ENCODE measurements at regions not wholly inside any gene's neighbourhood (a gene's known extent, or its start where the extent isn't known, plus 50 kb on each side); places are given as distances from the start of the nearest gene placed in this dataset.
"Not testable (repeated sequence)": the region's sequence is repeated elsewhere in the genome, so short reads cannot be mapped to it uniquely, and the experiment has no call there.

DNA sequence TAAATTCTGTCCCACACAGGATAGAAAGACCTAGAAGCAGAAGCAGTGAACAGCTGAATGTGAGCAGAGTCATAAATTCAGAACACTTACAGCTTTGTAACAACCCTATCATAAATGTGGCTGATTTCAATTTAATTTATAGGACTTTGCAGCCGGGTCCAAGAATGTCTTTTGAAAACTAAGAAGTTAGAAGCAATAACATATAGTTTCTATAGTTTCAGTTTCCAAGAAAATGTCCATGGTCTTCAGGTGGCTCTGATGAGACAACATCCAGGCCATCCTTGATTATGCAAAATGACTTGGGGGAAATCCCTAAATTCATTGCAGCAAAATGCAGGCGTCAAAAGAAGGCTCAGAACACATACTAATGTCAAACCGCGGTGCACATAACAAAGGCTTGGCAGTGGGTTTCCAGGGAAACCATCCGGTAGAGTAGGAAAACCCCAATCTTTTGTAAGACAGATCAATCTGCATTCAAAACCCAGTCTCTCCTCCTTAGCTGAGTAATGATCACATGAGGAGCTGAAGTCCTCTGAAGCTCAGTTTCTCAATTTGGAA, 442.2 kb upstream of the ID2 start:
- Histone ChIP-seq H3K4me1 (ENCODE audit: control insufficient read depth, insufficient read depth, low read length) (no peaks in the 10 kb centered on the region), H3K9me3 (ENCODE audit: control insufficient read depth, insufficient read depth, low read length) (no peaks in the 10 kb centered on the region), H3K4me3 (ENCODE audit: low read length) (no peak overlapping the region), H3K27me3 (ENCODE audit: control insufficient read depth, insufficient read depth, low read length) (no peaks in the 10 kb centered on the region), H3K36me3 (ENCODE audit: control insufficient read depth, insufficient read depth, low read length) (no peaks in the 10 kb centered on the region), H3K27ac (ENCODE audit: low read length) (no peak overlapping the region)
- no CpG with 5 or more reads among the region's 5 CpGs for WGBS (ENCODE audit: insufficient coverage, insufficient read length)
- DNase-seq (ENCODE audit: low read depth, low spot score) = peak; percentile 35

GRCh38 chr2:8241317-8241716, 440.5 kb upstream of the ID2 start:
- Histone ChIP-seq H3K27ac (ENCODE audit: low read length) (no peak overlapping the region), H3K27me3 (ENCODE audit: control insufficient read depth, insufficient read depth, low read length) (no peaks in the 10 kb centered on the region), H3K36me3 (ENCODE audit: control insufficient read depth, insufficient read depth, low read length) (no peaks in the 10 kb centered on the region), H3K4me3 (ENCODE audit: low read length) (no peak overlapping the region), H3K9me3 (ENCODE audit: control insufficient read depth, insufficient read depth, low read length) (no peaks in the 10 kb centered on the region), H3K4me1 (ENCODE audit: control insufficient read depth, insufficient read depth, low read length) (no peaks in the 10 kb centered on the region)
- WGBS (ENCODE audit: insufficient coverage, insufficient read length) = no CpG with 5 or more reads among the region's 3 CpGs
- DNase-seq (ENCODE audit: low read depth, low spot score) = no peak

GRCh38 chr2:8242739-8243138, 439.1 kb upstream of the ID2 start:
- H3K4me3 ChIP-seq (ENCODE audit: low read length) = no peak overlapping the region
- no peaks in the 10 kb centered on the region for H3K4me1 ChIP-seq (ENCODE audit: control insufficient read depth, insufficient read depth, low read length)
- no CpG with 5 or more reads among the region's 2 CpGs for WGBS (ENCODE audit: insufficient coverage, insufficient read length)
- H3K36me3 ChIP-seq (ENCODE audit: control insufficient read depth, insufficient read depth, low read length) = no peaks in the 10 kb centered on the region
- no peaks in the 10 kb centered on the region for H3K27me3 ChIP-seq (ENCODE audit: control insufficient read depth, insufficient read depth, low read length)
- no peaks in the 10 kb centered on the region for H3K9me3 ChIP-seq (ENCODE audit: control insufficient read depth, insufficient read depth, low read length)
- no peak for DNase-seq (ENCODE audit: low read depth, low spot score)
- H3K27ac ChIP-seq (ENCODE audit: low read length) = no peak overlapping the region

GRCh38 chr2:8243748-8244400, 438.0 kb upstream of the ID2 start:
- no peak for DNase-seq (ENCODE audit: low read depth, low spot score)
- no peaks in the 10 kb centered on the region for H3K9me3 ChIP-seq (ENCODE audit: control insufficient read depth, insufficient read depth, low read length)
- no peak overlapping the region for H3K4me3 ChIP-seq (ENCODE audit: low read length)
- H3K36me3 ChIP-seq (ENCODE audit: control insufficient read depth, insufficient read depth, low read length) = no peaks in the 10 kb centered on the region
- H3K27ac ChIP-seq (ENCODE audit: low read length) = no peak overlapping the region
- no peaks in the 10 kb centered on the region for H3K4me1 ChIP-seq (ENCODE audit: control insufficient read depth, insufficient read depth, low read length)
- no CpG with 5 or more reads among the region's 5 CpGs for WGBS (ENCODE audit: insufficient coverage, insufficient read length)
- H3K27me3 ChIP-seq (ENCODE audit: control insufficient read depth, insufficient read depth, low read length) = no peaks in the 10 kb centered on the region

GRCh38 chr2:8244639-8245038, 437.2 kb upstream of the ID2 start:
- Histone ChIP-seq H3K27ac (ENCODE audit: low read length) (no peak overlapping the region), H3K9me3 (ENCODE audit: control insufficient read depth, insufficient read depth, low read length) (no peaks in the 10 kb centered on the region), H3K27me3 (ENCODE audit: control insufficient read depth, insufficient read depth, low read length) (no peaks in the 10 kb centered on the region), H3K36me3 (ENCODE audit: control insufficient read depth, insufficient read depth, low read length) (no peaks in the 10 kb centered on the region), H3K4me3 (ENCODE audit: low read length) (no peak overlapping the region), H3K4me1 (ENCODE audit: control insufficient read depth, insufficient read depth, low read length) (no peaks in the 10 kb centered on the region)
- DNase-seq (ENCODE audit: low read depth, low spot score) = no peak
- WGBS (ENCODE audit: insufficient coverage, insufficient read length) = no CpG with 5 or more reads among the region's 2 CpGs

- WGBS (ENCODE audit: insufficient coverage, insufficient read length) = no CpG with 5 or more reads among the region's 3 CpGs
- H3K27me3 ChIP-seq (ENCODE audit: control insufficient read depth, insufficient read depth, low read length) = no peaks in the 10 kb centered on the region
- H3K9me3 ChIP-seq (ENCODE audit: control insufficient read depth, insufficient read depth, low read length) = no peaks in the 10 kb centered on the region
- no peaks in the 10 kb centered on the region for H3K36me3 ChIP-seq (ENCODE audit: control insufficient read depth, insufficient read depth, low read length)
- no peak overlapping the region for H3K4me3 ChIP-seq (ENCODE audit: low read length)
- H3K27ac ChIP-seq (ENCODE audit: low read length) = no peak overlapping the region
- H3K4me1 ChIP-seq (ENCODE audit: control insufficient read depth, insufficient read depth, low read length) = no peaks in the 10 kb centered on the region
- DNase-seq (ENCODE audit: low read depth, low spot score) = no peak
These were observed 435.7 kb upstream of the ID2 start for GRCh38 chr2:8246137-8246536.

DNA sequence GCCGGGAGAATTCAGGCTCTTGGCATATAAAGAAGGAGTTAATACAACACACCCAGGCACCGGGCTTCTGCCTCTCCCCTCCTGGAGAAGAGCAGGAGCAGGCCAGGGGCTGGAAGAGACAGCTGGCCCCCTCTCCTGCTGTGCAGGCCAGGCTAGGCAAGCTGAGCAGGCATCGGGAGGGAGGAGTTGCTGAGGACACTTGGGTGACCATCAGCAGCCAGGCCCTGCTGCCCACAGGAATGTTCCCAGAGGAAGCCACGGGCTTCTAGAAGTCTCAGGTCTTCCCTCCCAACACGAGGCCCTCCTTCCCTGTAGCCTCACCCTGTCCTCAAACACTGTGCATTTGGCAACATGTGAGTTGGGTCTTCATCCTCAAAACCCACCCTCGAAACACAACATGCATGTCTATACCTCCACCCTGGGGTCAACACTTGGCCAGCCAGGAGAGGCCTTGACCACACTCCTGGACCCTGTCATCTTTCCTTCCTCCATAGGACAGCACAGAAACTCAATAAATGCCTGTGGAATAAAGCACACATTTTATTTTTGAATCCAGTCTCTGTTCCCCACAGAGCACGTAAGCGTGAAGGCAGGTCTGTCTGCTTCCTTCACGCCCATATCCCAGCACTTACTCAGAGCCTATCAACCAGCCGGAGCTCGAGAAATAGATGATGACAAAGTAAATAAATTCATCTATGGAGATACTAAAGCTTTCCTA, 433.8 kb upstream of the ID2 start:
- H3K4me1 ChIP-seq (ENCODE audit: control insufficient read depth, insufficient read depth, low read length) = no peaks in the 10 kb centered on the region
- no peak overlapping the region for H3K4me3 ChIP-seq (ENCODE audit: low read length)
- no peaks in the 10 kb centered on the region for H3K36me3 ChIP-seq (ENCODE audit: control insufficient read depth, insufficient read depth, low read length)
- no peaks in the 10 kb centered on the region for H3K9me3 ChIP-seq (ENCODE audit: control insufficient read depth, insufficient read depth, low read length)
- WGBS (ENCODE audit: insufficient coverage, insufficient read length) = no CpG with 5 or more reads among the region's 11 CpGs
- no peak for DNase-seq (ENCODE audit: low read depth, low spot score)
- H3K27ac ChIP-seq (ENCODE audit: low read length) = no peak overlapping the region
- H3K27me3 ChIP-seq (ENCODE audit: control insufficient read depth, insufficient read depth, low read length) = no peaks in the 10 kb centered on the region

DNA sequence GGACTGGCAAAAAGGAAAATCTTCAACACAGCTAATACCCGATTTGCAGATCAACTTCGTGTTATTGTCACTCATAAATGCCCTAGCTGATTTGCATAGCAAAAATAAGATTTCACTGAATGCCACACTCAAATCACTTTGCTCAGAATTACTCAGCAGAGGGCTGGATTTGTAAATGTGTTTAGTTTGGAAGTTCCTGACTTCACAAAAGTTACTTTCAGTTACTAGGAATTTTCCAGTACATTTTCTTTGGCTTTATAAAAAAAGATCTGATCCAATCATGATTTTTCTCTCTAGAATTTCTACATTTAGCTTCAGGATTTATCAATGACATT, 433.3 kb upstream of the ID2 start:
- Histone ChIP-seq H3K4me3 (ENCODE audit: low read length) (no peak overlapping the region), H3K27ac (ENCODE audit: low read length) (no peak overlapping the region), H3K36me3 (ENCODE audit: control insufficient read depth, insufficient read depth, low read length) (no peaks in the 10 kb centered on the region), H3K9me3 (ENCODE audit: control insufficient read depth, insufficient read depth, low read length) (no peaks in the 10 kb centered on the region), H3K4me1 (ENCODE audit: control insufficient read depth, insufficient read depth, low read length) (no peaks in the 10 kb centered on the region), H3K27me3 (ENCODE audit: control insufficient read depth, insufficient read depth, low read length) (no peaks in the 10 kb centered on the region)
- DNase-seq (ENCODE audit: low read depth, low spot score) = no peak
- WGBS (ENCODE audit: insufficient coverage, insufficient read length) = no CpG with 5 or more reads among the region's 2 CpGs

DNA sequence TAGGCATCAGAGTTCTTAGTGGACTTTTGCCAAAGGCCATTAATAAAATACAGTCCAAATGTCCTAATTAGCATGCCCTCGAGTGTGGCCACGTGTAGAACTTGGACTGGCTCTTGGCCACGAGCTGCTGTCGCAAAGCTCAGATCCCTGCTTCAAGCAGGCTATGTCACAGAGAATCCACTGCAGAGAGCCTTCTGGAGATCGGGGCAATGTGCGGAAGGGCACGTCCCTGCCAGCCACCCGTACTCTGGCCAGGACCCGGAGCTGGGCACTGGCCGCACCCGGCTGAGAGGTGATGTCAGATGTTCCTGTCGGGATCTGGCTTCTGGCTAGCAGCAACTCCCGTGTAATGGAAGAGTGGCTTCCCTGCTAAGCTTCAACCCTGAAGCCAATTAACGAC, 432.7 kb upstream of the ID2 start:
- DNase-seq (ENCODE audit: low read depth, low spot score) = no peak
- H3K27me3 ChIP-seq (ENCODE audit: control insufficient read depth, insufficient read depth, low read length) = no peaks in the 10 kb centered on the region
- no peak overlapping the region for H3K4me3 ChIP-seq (ENCODE audit: low read length)
- no peaks in the 10 kb centered on the region for H3K36me3 ChIP-seq (ENCODE audit: control insufficient read depth, insufficient read depth, low read length)
- no peaks in the 10 kb centered on the region for H3K4me1 ChIP-seq (ENCODE audit: control insufficient read depth, insufficient read depth, low read length)
- H3K9me3 ChIP-seq (ENCODE audit: control insufficient read depth, insufficient read depth, low read length) = no peaks in the 10 kb centered on the region
- H3K27ac ChIP-seq (ENCODE audit: low read length) = no peak overlapping the region
- WGBS (ENCODE audit: insufficient coverage, insufficient read length) = no CpG with 5 or more reads among the region's 14 CpGs

DNA sequence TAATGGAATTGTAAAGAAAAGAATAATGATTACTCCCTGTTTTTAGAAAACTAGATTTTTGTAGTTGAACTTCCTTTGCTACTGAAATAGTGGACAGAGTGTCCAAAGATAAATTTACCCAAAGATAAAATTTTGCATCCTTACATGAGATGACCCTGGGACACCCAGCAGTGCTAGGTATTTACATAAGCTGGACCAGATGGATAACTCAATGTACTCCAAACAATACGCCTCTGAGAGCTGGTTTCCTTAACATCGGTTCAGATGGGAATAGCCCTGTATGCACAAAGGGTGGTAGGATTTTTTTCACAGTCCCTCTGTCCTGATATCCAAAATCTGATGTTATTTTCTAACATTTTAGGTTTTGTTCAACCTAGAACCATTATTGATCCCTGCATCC, 432.1 kb upstream of the ID2 start:
- Histone ChIP-seq H3K27ac (ENCODE audit: low read length) (no peak overlapping the region), H3K27me3 (ENCODE audit: control insufficient read depth, insufficient read depth, low read length) (no peaks in the 10 kb centered on the region), H3K4me3 (ENCODE audit: low read length) (no peak overlapping the region), H3K9me3 (ENCODE audit: control insufficient read depth, insufficient read depth, low read length) (no peaks in the 10 kb centered on the region), H3K36me3 (ENCODE audit: control insufficient read depth, insufficient read depth, low read length) (no peaks in the 10 kb centered on the region), H3K4me1 (ENCODE audit: control insufficient read depth, insufficient read depth, low read length) (no peaks in the 10 kb centered on the region)
- no peak for DNase-seq (ENCODE audit: low read depth, low spot score)
- no CpG with 5 or more reads among the region's 2 CpGs for WGBS (ENCODE audit: insufficient coverage, insufficient read length)

- not testable (repeated sequence) for H3K27ac ChIP-seq (ENCODE audit: low read length); H3K4me1 ChIP-seq (ENCODE audit: control insufficient read depth, insufficient read depth, low read length); DNase-seq (ENCODE audit: low read depth, low spot score); H3K36me3 ChIP-seq (ENCODE audit: control insufficient read depth, insufficient read depth, low read length); H3K27me3 ChIP-seq (ENCODE audit: control insufficient read depth, insufficient read depth, low read length); H3K9me3 ChIP-seq (ENCODE audit: control insufficient read depth, insufficient read depth, low read length); H3K4me3 ChIP-seq (ENCODE audit: low read length)
- WGBS (ENCODE audit: insufficient coverage, insufficient read length) = no CpG with 5 or more reads among the region's 2 CpGs
These were observed 431.6 kb upstream of the ID2 start for GRCh38 chr2:8250290-8250689.

Data from iPS DF 6.9 (cell line).